GM19324 (cell line): ENCODE measurements at regions not wholly inside any gene's neighbourhood (a gene's known extent, or its start where the extent isn't known, plus 50 kb on each side); places are given as distances from the start of the nearest gene placed in this dataset.

ENCODE experiments used
- ATAC-seq: cut with Tn5 transposase; IDR thresholded peaks from one replicate; pipeline ENCODE4 v1.9.1; 2021; ENCODE audit warnings: mild to moderate bottlenecking, moderate library complexity; ENCODE audit not compliant: unreplicated experiment, low FRiP score

DNA sequence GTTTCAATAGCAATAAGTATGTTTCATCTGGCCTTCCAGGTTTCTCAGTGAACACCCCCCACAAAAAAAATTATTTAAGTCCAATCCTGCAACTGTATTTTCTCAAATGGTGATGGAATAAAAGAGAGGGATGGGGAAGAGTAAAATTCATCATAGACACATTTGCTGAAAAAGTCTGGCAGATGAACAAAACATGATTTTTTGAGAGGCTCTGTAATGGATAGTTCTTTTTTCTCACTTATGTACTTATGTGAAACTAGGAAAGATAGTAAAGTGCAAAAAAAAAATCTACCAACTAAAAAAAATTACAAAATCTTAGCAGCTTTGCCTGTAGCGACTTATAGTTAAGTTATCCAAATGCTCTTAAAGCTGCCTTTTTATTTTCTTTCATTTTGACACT is 412.4 kb downstream of the FOXG1 start:
- no peak for ATAC-seq

DNA sequence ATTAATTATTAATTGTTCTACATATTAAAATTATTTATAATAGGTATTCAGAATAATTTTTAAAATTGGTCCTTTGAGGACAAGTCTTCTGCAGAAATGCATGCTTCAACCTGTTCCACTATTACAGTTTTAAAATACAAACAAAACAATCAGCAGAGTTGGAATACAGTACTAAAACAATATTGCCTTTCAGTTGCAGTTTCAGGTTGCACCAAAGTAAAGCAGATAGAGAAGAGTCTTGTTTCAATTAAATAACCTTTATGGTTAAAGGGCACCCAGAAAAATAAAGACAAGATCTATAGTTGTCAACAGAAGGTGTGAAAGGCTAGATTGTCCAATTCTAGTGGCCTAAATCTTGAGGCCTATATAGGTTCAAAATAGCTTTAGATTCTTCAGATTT is 424.5 kb downstream of the FOXG1 start:
- ATAC-seq = no peak

DNA sequence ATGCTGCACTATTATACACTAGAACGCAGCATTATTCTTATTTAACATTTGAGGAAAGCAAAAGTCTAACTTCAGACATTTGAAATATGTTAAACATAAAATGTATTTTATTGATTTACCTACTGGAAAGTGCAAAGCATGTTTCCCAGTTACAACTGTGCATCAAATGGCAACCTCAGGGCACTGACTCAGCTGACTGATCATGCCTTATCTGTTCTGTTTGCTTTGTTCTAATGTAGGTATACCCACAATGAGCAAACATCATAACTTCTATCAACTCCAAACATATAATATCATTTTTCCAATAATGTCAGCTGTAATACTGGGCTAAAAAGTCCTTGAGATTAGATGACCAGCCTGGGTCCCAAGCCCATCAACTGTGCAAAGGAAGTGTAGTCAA is 431.0 kb downstream of the FOXG1 start:
- ATAC-seq = no peak

DNA sequence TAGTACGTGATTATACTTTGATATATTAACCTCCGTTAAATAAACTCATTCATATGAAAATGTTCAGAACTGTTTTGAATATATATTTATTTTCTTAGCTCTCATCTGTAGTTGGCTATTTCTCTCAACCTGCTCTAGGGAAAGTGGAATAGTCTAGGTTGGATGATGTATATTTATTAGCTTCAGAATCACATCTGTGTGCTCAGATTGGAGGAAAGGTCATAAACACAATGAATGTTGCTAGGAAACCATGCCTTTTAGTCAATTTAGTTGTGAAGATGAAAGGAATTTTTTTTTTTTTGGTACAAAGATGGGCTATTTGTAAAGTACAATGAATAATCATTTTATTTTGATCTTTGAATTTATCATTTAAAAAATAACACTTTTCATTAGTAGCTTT is 439.1 kb downstream of the FOXG1 start:
- no peak for ATAC-seq

DNA sequence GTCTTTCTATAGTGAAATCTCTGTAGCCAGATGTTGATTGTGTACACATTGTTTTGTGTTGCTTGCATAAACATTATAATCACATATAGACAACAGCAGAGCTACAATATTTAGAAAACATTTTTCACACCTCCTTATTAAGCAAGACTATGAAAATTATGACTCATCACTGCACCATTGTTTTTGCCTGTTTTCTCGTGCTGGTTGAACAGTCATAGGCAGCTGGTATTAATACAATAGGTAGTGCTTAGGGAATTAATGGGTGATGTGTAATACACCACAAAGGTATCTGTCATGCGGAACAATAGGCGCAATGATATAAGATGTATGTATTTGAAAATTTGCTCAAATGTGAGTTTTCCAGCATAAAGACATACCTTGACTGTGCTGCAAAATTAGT is 449.3 kb downstream of the FOXG1 start:
- no peak for ATAC-seq

DNA sequence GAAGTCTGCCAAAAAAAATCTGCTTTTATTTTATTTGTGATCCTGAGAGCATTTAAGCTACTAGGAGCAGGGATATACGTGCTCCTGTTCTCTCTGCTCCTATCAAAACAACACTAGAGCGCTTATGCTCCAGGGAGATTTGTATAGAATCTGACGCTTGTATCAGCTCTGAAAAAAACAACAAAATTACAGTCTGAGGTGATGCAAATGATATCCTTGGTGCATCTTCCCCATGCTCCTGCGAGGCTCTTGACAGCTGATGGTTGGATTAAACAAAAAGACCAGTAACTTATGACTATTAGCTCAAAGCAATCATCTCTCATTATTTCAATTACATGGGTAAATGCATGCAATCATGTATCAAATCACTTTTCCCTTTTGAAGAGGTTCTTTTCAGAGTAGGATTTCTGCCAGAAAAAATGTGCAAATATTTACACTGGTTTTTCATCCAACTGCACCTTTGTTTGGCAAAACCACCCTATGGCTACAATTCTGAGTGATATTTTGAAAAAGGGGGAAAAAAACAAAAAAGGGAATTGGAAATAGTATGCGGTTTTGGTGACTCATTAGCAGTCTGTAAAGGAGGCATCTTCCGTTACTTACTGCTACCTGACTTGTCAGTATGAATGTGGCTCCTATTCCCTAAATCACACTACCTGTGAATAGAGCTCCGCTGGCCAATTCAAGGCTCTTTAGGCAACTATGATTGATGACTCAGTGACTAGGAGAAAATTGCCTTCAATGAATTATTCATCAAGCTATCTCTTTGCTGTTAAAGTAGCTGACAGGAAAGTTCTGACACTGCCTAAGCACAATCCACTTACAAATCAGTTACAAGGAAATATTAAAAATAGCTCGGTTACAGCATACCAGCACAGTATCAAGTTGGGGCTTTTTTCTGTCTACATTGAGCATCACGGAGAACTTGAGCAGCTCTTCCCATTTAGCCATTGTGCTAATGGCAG is 450.0 kb downstream of the FOXG1 start:
- ATAC-seq = no peak

DNA sequence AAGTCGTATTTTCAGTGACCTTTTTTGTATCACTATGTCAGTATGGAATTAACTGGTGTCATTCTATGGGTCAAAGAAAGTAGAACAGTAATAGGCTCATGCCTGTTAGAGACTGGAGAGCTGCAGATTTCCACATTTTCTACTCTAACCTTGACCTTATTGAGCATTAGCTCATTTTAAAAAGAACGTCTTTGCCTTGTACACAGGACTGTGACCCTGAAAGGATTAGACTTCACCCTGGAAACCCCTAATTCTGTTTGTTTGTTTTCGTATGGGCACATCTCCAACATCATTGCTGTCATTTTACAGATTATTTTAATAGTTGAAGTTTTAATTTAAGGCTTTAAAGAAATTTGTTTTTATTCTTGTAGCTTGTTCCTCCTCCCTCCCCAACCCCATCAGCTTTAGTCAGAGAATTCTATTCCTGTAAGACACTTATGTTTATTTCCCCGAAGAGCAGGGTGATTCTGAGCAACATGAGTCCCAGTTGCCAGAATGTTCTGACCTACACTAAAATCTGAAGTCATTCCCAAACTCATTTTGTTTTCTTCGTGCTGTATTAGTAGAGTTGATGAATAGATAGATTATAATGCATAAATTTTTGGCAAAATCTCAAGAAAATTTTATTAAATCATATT is 451.3 kb downstream of the FOXG1 start:
- ATAC-seq = no peak

DNA sequence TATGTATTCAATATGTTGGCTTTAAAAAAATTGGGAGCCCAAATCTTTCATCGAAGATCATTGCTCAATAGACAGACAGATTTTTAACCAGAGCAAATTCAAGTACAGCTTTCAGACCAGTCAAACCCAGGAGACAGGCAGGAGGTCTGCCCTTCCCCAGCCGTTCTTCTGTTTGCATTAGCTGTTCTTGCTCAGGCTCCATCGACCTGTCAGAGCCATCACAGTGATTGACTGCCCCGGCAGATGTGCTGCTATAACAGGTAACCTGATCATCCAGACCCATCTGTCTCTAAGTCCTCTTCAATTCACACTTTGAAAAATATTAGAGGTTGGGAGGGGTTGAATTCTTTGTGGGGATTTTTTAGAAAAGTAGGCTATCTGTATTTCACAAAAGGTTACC is 453.5 kb downstream of the FOXG1 start:
- ATAC-seq = no peak

DNA sequence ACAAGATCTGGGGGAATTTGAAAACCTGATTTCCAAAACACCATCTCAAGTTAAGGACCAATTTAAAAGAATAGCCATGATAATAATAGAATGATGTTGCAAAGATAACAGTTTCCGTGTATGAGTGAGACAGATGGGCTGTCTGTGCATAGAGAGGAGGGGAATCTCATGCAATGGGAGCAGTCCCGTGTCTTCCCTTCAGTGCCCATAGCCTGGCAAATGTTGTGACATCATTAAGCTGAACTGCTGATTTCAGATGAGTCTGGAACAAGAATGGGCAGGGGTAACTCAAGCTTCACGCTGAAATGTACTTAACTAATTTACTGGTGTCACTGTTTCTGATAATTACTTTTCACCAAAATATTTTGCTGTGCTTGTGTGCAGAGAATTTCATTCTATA is 454.0 kb downstream of the FOXG1 start:
- ATAC-seq = no peak

DNA sequence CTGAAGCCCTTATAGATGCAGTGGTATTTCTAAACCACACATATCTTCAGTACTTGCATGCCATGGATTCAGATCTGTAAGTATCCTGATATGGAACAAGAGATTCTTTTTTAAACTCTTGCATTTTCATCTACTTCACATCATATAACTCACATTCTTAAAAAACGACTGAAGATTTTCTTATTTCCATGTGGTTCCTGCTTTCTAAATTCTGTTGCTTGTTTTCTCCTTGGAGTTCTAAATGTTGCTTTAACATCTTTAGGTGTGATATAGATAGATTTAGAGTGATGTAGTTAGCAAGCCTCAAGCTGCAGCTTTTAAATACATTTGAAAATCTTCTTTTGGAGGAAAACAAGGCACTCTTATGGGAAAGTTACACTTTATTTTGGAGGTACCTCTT is 455.4 kb downstream of the FOXG1 start:
- no peak for ATAC-seq

DNA sequence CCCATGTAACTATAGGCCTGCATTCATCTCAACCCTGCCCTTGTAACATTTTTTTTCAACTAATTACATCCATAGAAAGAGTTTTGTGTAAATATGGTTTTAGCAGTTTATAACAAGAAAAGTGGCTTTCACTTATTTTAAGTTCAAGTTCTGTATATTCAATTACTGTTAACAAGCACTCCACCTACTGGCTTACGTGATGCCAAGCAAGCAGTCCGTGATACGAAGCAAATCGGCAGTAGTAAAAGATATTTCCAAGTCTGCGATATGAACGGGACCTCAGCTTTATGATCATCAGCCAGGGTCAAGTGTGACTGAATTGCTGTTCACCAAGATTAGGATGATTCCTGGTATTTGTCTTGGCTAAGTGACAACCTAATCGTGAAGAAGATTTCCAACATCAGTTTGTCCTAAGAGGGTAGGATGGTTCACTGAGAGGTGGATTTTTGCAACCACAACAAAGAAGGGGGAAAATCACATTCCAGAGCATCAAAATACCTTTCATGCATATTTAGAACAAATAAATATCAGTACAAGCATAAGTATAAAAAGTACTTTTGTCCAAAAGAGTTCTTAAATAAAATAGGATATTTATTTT is 456.2 kb downstream of the FOXG1 start:
- no peak for ATAC-seq

DNA sequence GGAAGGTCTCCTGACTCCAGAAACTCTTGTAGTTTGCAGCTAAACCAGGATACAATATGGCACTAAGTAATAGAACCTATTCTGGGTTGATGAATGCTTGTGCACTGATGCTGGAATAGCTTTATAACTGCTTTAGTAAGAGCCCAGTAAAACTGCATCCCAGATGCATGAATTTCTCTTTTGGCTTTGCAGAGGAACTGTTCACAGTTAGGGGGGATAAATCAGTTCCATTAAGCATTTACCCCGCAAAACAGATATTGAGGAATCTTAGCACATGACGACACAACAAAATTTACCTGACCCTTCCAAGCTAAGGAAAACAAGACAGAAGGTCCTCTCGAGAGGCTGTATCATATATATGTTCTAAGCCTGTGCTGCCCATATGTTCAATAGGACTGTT is 457.4 kb downstream of the FOXG1 start:
- no peak for ATAC-seq

DNA sequence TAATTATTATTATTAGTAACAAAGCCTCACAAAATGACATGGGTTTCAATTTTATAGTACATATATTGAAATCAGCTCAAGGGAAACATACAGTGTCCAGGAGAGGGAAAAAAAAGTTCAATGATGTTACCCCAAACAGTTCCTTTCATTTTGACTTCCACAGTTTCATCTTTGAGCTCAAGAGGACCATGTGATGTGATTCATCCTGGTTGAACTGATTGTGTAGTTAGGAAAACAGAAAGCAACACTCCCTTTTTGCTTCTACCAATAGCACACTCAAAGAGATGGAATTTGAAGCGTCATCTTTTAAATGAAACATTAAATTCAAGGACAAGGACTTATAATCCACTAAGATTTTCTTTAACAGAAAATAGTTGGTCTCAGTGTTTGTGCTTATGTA is 461.0 kb downstream of the FOXG1 start:
- no peak for ATAC-seq

DNA sequence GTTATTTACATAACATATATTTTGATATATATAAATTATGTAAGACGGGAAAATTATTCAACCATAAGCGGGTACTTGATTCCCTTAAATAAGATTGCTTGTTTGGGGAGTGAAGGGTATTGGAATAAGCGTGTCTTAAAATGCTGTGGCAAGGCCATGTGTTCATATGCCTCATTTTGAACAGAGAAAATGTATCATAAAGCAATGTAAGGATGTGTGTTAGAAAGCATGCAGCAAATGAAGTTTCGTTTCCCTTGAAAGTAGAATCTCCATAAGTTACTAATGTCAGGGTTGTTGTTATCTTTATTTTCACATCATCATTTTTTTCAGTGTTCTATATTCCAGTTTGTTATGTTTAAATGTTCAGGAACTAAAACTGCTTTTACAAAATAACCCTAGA is 465.6 kb downstream of the FOXG1 start:
- ATAC-seq = no peak

DNA sequence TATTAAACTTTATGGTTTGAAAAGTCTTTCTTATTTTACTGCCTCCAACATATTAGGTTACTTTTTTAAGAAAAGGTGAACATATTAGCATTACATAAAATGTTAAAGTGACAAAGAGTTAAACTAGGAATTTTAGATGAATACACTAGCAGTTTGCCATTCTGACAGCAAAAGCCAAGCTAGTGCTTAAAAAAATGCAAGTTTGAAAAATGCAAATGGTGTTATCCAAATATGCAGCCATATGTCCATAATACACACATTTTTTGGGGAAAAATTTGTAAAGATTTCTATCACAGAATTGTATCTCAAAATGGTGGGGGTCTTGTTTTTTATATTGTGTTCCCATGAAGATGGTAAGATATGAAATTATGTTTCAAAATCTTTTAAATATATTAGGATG is 466.1 kb downstream of the FOXG1 start:
- no peak for ATAC-seq

DNA sequence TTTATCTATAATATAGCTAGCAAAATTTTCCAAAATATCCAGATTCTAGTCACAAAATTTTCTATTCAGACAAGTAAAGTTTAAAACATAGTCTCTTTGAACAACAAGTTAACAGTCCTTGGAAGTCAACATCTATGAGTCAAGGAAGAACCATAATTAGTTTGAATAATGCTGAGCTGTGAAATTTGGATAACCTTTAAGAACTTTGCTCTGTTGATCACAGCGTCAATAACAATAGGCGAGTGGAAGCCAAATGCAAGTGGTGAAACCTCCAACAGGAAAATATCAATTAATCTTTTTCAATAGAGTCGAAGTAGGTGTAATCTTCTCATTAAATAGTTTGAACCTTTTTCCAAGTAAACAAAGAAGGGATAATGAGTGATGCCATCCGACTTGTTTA is 466.6 kb downstream of the FOXG1 start:
- no peak for ATAC-seq

DNA sequence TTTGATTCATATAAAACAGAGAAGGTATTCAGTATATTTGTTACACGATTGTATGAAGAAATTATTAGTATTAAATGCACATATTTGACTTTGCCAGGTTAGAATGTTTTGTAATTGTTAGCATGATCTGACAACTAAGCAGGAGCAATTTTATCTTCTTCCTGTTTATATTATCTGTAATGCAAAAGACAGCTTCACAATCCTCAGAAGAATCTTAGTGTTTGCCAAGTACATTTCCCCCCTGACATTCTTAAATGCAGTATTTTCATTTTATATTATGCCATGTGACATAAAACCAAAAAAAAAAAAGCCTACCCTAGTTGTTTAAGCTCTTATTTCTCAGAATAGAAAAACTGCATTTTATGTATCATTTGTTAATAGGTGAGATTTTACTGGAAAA is 469.4 kb downstream of the FOXG1 start:
- no peak for ATAC-seq

DNA sequence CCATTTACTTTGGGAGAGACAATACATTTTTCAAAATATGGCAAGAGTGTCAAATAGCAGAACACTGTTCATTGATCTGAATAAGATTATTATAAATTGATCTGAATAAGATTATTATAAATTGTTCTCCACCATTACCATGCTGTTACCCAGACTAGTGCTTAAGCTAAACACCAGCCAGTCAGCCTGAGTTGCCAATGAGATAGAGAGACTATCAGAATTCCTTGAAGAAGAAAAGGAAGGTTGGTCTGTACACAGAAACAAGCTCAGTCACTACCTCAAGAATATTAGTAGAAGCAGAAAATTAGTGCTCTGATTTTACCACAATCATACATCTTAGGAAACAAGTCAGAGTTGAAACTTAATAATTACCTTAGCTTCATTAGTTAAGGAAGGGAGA is 469.8 kb downstream of the FOXG1 start:
- ATAC-seq = no peak

DNA sequence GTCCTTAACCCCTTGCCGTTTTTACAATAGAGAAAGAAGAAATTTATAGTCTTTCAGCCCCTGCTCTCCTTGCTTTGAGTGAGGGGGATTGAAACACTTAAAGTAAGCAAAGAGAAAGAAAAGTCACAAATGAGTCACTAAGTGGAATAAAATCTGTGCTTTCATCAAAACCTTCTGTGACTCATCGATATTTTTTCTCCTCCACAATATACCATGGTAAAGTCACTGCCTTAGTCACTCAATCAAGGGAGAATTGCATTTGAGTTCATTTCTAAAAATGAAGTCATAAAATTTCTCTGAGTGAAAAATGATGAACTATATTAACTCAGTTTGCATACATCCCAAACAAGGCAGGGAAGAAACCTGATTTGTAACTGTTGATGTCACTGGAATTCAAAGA is 470.3 kb downstream of the FOXG1 start:
- ATAC-seq = no peak

DNA sequence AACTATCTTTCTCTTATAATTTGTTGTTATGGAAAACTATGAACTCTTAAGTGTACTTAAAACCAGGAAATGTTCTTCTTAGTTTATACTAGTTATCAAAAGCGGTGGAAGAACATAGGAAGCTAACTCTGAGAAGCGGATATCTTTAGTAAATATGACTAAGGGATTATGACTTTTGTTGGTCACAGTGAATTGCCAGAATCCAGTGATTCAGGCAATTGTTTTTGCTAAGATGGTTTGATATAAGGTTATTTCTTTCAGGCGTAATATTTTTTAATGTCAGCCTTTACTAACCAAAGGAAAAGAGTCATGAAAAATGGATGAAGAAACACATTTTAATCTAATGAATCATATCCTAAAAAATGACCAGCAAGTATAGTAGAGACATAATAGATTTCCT is 473.5 kb downstream of the FOXG1 start:
- no peak for ATAC-seq
